ENCODE measurements at regions not wholly inside any gene's neighbourhood (a gene's known extent, or its start where the extent isn't known, plus 50 kb on each side); places are given as distances from the start of the nearest gene placed in this dataset.

GRCh38 chr7:133195868-133196267 is 57.0 kb upstream of the EXOC4 start:
- no peak for TF ChIP-seq CTCF (conservative IDR thresholded peaks at IDR 0.05)
- no peak for TF ChIP-seq EZH2 (IDR thresholded peaks at IDR 0.05; ENCODE audit: low read depth)
